HepG2 (cell line): ENCODE measurements at regions not wholly inside any gene's neighbourhood (a gene's known extent, or its start where the extent isn't known, plus 50 kb on each side); places are given as distances from the start of the nearest gene placed in this dataset.
A peak's percentile ranks its signal among the peaks of the same experiment; 100 is the strongest.

Experiments
- ATF4 ChIP-seq, 2 experiments: fragments of 450-650 bp in 1 of 2; sonication (generic) in 1 of 2; formaldehyde crosslinking; IDR thresholded peaks; 2 replicates each; pipeline versions ENCODE4 v1.5.0 to v1.8.0; 2020 to 2022; ENCODE audit warnings: mild to moderate bottlenecking in 1 of 2, missing genetic modification reagents in 1 of 2
- DMAP1 ChIP-seq: IDR thresholded peaks from 2 replicates; pipeline ENCODE4 v1.6.1; 2016
- ETV5 ChIP-seq: IDR thresholded peaks from 2 replicates; pipeline ENCODE4 v1.6.1; 2018; ENCODE audit warnings: missing biosample characterization, missing genetic modification reagents, inconsistent platforms, borderline replicate concordance
- FOXA1 ChIP-seq, 2 experiments: fragments of 450-650 bp in 1 of 2; sonication (generic) in 1 of 2; formaldehyde crosslinking in 1 of 2; IDR thresholded peaks; 2 replicates each; pipeline versions ENCODE4 v1.4.0 to v1.6.1; 2016 to 2020; ENCODE audit warnings: missing genetic modification reagents in 1 of 2
- GTF3A ChIP-seq: sonication (generic); formaldehyde crosslinking; conservative IDR thresholded peaks from 2 replicates; pipeline ENCODE4 v1.4.0; 2020; ENCODE audit warnings: mild to moderate bottlenecking, missing genetic modification reagents
- IKZF5 ChIP-seq: IDR thresholded peaks from 2 replicates; pipeline ENCODE4 v1.6.1; 2018; ENCODE audit warnings: missing genetic modification reagents, mild to moderate bottlenecking, missing compliant biosample characterization
- MXD1 ChIP-seq: sonication (generic); formaldehyde crosslinking; IDR thresholded peaks from 2 replicates; pipeline ENCODE4 v1.4.0; 2020; ENCODE audit warnings: mild to moderate bottlenecking, missing genetic modification reagents
- NFE2L1 ChIP-seq: sonication (generic); formaldehyde crosslinking; IDR thresholded peaks from 2 replicates; pipeline ENCODE4 v1.4.0; 2020; ENCODE audit warnings: missing genetic modification reagents, mild to moderate bottlenecking, borderline replicate concordance
- NFYB ChIP-seq: sonication (generic); formaldehyde crosslinking; IDR thresholded peaks from 2 replicates; pipeline ENCODE4 v1.4.0; 2020; ENCODE audit warnings: missing genetic modification reagents
- PAWR ChIP-seq: sonication (generic); formaldehyde crosslinking; IDR thresholded peaks from 2 replicates; pipeline ENCODE4 v1.4.0; 2020; ENCODE audit warnings: missing genetic modification reagents, mild to moderate bottlenecking, borderline replicate concordance
- SKI ChIP-seq: fragments of 450-650 bp; IDR thresholded peaks from one replicate; pipeline ENCODE4 v1.6.1; 2018; ENCODE audit warnings: mild to moderate bottlenecking; ENCODE audit not compliant: partially characterized antibody
- U2AF1 ChIP-seq: fragments of 200-400 bp; formaldehyde crosslinking; optimal IDR thresholded peaks from 2 replicates; pipeline ENCODE3; 2017; ENCODE audit warnings: mild to moderate bottlenecking, low read depth, low read length
- U2AF2 ChIP-seq: fragments of 200-400 bp; formaldehyde crosslinking; IDR thresholded peaks from 2 replicates; pipeline ENCODE4 v1.6.1; 2017; ENCODE audit warnings: low read depth, mild to moderate bottlenecking, low read length
- ZBTB26 ChIP-seq: IDR thresholded peaks from 2 replicates; pipeline ENCODE4 v1.6.1; 2016; ENCODE audit warnings: missing compliant biosample characterization, missing genetic modification reagents, borderline replicate concordance
- ZNF569 ChIP-seq: sonication (generic); formaldehyde crosslinking; IDR thresholded peaks from 2 replicates; pipeline ENCODE4 v1.5.0; 2020; ENCODE audit warnings: mild to moderate bottlenecking, missing genetic modification reagents, moderate library complexity, borderline replicate concordance
- ZNF724P ChIP-seq: sonication (generic); formaldehyde crosslinking; IDR thresholded peaks from 2 replicates; pipeline ENCODE4 v1.8.0; 2022; ENCODE audit warnings: missing genetic modification reagents, borderline replicate concordance
- ZNF768 ChIP-seq: sonication (generic); formaldehyde crosslinking; IDR thresholded peaks from 2 replicates; pipeline ENCODE4 v1.4.0; 2020; ENCODE audit warnings: missing genetic modification reagents
- TF ChIP-seq, protein P1 (sequence below), 2 experiments: fragments of 450-650 bp in 1 of 2; sonication (generic) in 1 of 2; formaldehyde crosslinking in 1 of 2; IDR thresholded peaks; 2 replicates each; pipeline versions ENCODE4 v1.6.1 to v1.8.0; 2016 to 2022; ENCODE audit warnings: antibody characterized with exemption in 1 of 2, mild to moderate bottlenecking in 1 of 2, missing genetic modification reagents in 1 of 2

DNA sequence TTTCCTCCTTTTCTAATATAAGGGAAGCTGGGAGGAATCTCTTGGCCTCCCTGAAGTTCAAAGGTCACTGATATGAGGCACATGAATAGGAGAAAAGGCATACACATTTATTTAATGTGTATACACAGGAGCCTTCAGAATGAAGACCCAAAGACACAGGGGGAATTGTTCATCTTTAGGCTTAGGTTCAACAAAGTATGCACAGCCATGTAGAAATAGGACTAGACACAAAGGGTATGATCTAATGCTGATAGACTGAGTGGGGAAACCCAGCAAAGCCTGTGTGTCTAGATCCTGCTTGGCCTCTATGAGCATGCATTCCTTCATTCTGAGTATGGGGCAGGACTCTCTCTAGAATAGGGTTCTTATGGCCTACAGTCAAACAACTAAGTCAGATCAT, 177.1 kb upstream of the RFC3 start (continued):
- TF ChIP-seq, protein P1, sequence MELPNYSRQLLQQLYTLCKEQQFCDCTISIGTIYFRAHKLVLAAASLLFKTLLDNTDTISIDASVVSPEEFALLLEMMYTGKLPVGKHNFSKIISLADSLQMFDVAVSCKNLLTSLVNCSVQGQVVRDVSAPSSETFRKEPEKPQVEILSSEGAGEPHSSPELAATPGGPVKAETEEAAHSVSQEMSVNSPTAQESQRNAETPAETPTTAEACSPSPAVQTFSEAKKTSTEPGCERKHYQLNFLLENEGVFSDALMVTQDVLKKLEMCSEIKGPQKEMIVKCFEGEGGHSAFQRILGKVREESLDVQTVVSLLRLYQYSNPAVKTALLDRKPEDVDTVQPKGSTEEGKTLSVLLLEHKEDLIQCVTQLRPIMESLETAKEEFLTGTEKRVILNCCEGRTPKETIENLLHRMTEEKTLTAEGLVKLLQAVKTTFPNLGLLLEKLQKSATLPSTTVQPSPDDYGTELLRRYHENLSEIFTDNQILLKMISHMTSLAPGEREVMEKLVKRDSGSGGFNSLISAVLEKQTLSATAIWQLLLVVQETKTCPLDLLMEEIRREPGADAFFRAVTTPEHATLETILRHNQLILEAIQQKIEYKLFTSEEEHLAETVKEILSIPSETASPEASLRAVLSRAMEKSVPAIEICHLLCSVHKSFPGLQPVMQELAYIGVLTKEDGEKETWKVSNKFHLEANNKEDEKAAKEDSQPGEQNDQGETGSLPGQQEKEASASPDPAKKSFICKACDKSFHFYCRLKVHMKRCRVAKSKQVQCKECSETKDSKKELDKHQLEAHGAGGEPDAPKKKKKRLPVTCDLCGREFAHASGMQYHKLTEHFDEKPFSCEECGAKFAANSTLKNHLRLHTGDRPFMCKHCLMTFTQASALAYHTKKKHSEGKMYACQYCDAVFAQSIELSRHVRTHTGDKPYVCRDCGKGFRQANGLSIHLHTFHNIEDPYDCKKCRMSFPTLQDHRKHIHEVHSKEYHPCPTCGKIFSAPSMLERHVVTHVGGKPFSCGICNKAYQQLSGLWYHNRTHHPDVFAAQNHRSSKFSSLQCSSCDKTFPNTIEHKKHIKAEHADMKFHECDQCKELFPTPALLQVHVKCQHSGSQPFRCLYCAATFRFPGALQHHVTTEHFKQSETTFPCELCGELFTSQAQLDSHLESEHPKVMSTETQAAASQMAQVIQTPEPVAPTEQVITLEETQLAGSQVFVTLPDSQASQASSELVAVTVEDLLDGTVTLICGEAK (IDR thresholded peaks at IDR 0.05), result no peak
- TF ChIP-seq, protein P1 (CRISPR knock-in tag; IDR thresholded peaks at IDR 0.05), result no peak
- no peak for TF ChIP-seq GTF3A (CRISPR knock-in tag)
- TF ChIP-seq NFE2L1 (CRISPR knock-in tag), result no peak
- TF ChIP-seq ZNF569 (CRISPR knock-in tag), result no peak
- TF ChIP-seq IKZF5 (CRISPR knock-in tag), result no peak
- no peak for TF ChIP-seq ETV5 (CRISPR knock-in tag)
- no peak for TF ChIP-seq MXD1 (CRISPR knock-in tag)
- TF ChIP-seq DMAP1 (CRISPR knock-in tag), result no peak
- no peak for TF ChIP-seq PAWR (CRISPR knock-in tag)
- no peak for TF ChIP-seq FOXA1 (IDR thresholded peaks at IDR 0.05)
- peak; percentile 49 for TF ChIP-seq FOXA1 (CRISPR knock-in tag; IDR thresholded peaks at IDR 0.05)
- no peak for TF ChIP-seq ZNF724P (CRISPR knock-in tag)
- TF ChIP-seq U2AF2, result no peak
- TF ChIP-seq ZNF768 (CRISPR knock-in tag), result no peak
- no peak for TF ChIP-seq U2AF1
- TF ChIP-seq ZBTB26, result 0 out of 2 replicates have a peak, but pooled peaks have one; percentile 37
- TF ChIP-seq SKI, result peak; percentile 29
- TF ChIP-seq NFYB (CRISPR knock-in tag), result no peak
- no peak for TF ChIP-seq ATF4 (CRISPR knock-in tag; IDR thresholded peaks at IDR 0.05)
